ENCODE measurements at regions not wholly inside any gene's neighbourhood (a gene's known extent, or its start where the extent isn't known, plus 50 kb on each side); places are given as distances from the start of the nearest gene placed in this dataset.

GRCh38 chr1:234536741-234537140 is 57.8 kb upstream of the TARBP1 start:
- no peak overlapping the region for H3K4me3 Mint-ChIP-seq
- no peaks in the 10 kb centered on the region for H3K36me3 Mint-ChIP-seq

GRCh38 chr1:234535763-234536515 is 57.0 kb upstream of the TARBP1 start:
- Histone ChIP-seq H3K27ac (ENCODE audit: low read depth, low read length) (no peak overlapping the region), H3K36me3 (ENCODE audit: control insufficient read depth in 2 of 3, insufficient read depth in 3 of 3, low read length in 3 of 3) (no peaks in the 10 kb centered on the region), H3K4me3 (ENCODE audit: low read length) (no peak overlapping the region), H3K27me3 (ENCODE audit: control insufficient read depth in 2 of 2, insufficient read depth in 2 of 2, low read length in 2 of 2) (no peaks in the 10 kb centered on the region), H3K9me3 (ENCODE audit: control insufficient read depth in 2 of 3, low read length in 3 of 3) (no peaks in the 10 kb centered on the region), H3K4me1 (ENCODE audit: control insufficient read depth in 2 of 2, insufficient read depth in 2 of 2, low read length in 2 of 2) (no peaks in the 10 kb centered on the region)
- Mint-ChIP-seq H3K9me3 (no peaks in the 10 kb centered on the region), H3K4me3 (no peak overlapping the region), H3K27me3 (peaks cover 0 to 6% (median 0%) of the 10 kb centered on the region in 5 donors), H3K36me3 (no peaks in the 10 kb centered on the region), H3K4me1 (peaks cover 0 to 7% (median 0%) of the 10 kb centered on the region in 7 donors), H3K27ac (no peak overlapping the region)
- ATAC-seq, result no peak
- ChIA-PET CTCF (no interaction called here), POLR2A (no interaction called here)
- intact Hi-C loops (cut with micrococcal nuclease), result no loop called here
- no peak for DNase-seq

More at GRCh38 chr1:234536741-234537140, 57.8 kb upstream of the TARBP1 start:
- Histone ChIP-seq H3K4me3 (ENCODE audit: low read length) (no peak overlapping the region), H3K9me3 (ENCODE audit: control insufficient read depth in 2 of 3, low read length in 3 of 3) (no peaks in the 10 kb centered on the region), H3K27me3 (ENCODE audit: control insufficient read depth in 2 of 2, insufficient read depth in 2 of 2, low read length in 2 of 2) (no peaks in the 10 kb centered on the region), H3K4me1 (ENCODE audit: control insufficient read depth in 2 of 2, insufficient read depth in 2 of 2, low read length in 2 of 2) (no peaks in the 10 kb centered on the region), H3K27ac (ENCODE audit: low read depth, low read length) (no peak overlapping the region), H3K36me3 (ENCODE audit: control insufficient read depth in 2 of 3, insufficient read depth in 3 of 3, low read length in 3 of 3) (no peaks in the 10 kb centered on the region)
- Mint-ChIP-seq H3K9me3 (no peaks in the 10 kb centered on the region), H3K4me1 (peaks cover 0 to 7% (median 0%) of the 10 kb centered on the region in 7 donors), H3K27me3 (peaks cover 0 to 6% (median 0%) of the 10 kb centered on the region in 5 donors), H3K27ac (no peak overlapping the region)
- DNase-seq (no peak), ATAC-seq (no peak)
- POLR2A ChIA-PET, result no interaction called here
- intact Hi-C loops (cut with micrococcal nuclease), result no loop called here
- CTCF ChIA-PET, result no interaction called here

- Mint-ChIP-seq H3K27ac (no peak overlapping the region), H3K36me3 (no peaks in the 10 kb centered on the region), H3K4me1 (peaks cover 0 to 9% (median 0%) of the 10 kb centered on the region in 7 donors), H3K9me3 (no peaks in the 10 kb centered on the region), H3K4me3 (no peak overlapping the region), H3K27me3 (peaks cover 0 to 6% (median 0%) of the 10 kb centered on the region in 5 donors)
- Histone ChIP-seq H3K27ac (ENCODE audit: low read depth, low read length) (no peak overlapping the region), H3K4me3 (ENCODE audit: low read length) (no peak overlapping the region), H3K36me3 (ENCODE audit: control insufficient read depth in 2 of 3, insufficient read depth in 3 of 3, low read length in 3 of 3) (no peaks in the 10 kb centered on the region), H3K9me3 (ENCODE audit: control insufficient read depth in 2 of 3, low read length in 3 of 3) (no peaks in the 10 kb centered on the region), H3K27me3 (ENCODE audit: control insufficient read depth in 2 of 2, insufficient read depth in 2 of 2, low read length in 2 of 2) (no peaks in the 10 kb centered on the region), H3K4me1 (ENCODE audit: control insufficient read depth in 2 of 2, insufficient read depth in 2 of 2, low read length in 2 of 2) (no peaks in the 10 kb centered on the region)
- intact Hi-C loops (cut with micrococcal nuclease), result no loop called here
- CTCF ChIA-PET, result no interaction called here
- POLR2A ChIA-PET, result no interaction called here
- ATAC-seq (no peak), DNase-seq (no peak)
These were observed 56.2 kb upstream of the TARBP1 start for GRCh38 chr1:234535218-234535617.

- CTCF ChIA-PET, result interaction anchor here (0.6 kb wide), 1 partner anchor 210 kb away, joined by 3 read pairs; no protein-coding TSS in a partner anchor
- ATAC-seq, result no peak
These were observed 55.2 kb upstream of the TARBP1 start for GRCh38 chr1:234533975-234534876.

GRCh38 chr1:234533034-234533891 is 54.3 kb upstream of the TARBP1 start:
- intact Hi-C loops (cut with micrococcal nuclease), result no loop called here
- no peaks in the 10 kb centered on the region for H3K36me3 Mint-ChIP-seq
- H3K9me3 ChIP-seq (ENCODE audit: control insufficient read depth in 2 of 3, low read length in 3 of 3), result no peaks in the 10 kb centered on the region
- peaks cover 0 to 17% (median 0%) of the 10 kb centered on the region in 7 donors for H3K4me1 Mint-ChIP-seq
- no peak overlapping the region for H3K4me3 Mint-ChIP-seq
- peaks cover 0 to 13% (median 6%) of the 10 kb centered on the region in 5 donors for H3K27me3 Mint-ChIP-seq
- ChIA-PET CTCF (no interaction called here), POLR2A (interaction anchor here (1.1 kb wide), 1 partner anchor 11 kb away, joined by 3 read pairs; no protein-coding TSS in a partner anchor)
- DNase-seq (no peak), ATAC-seq (peak; percentile 61)
- H3K27ac ChIP-seq (ENCODE audit: low read depth, low read length), result no peak overlapping the region
- H3K27ac Mint-ChIP-seq, result no peak overlapping the region
- no peaks in the 10 kb centered on the region for H3K27me3 ChIP-seq (ENCODE audit: control insufficient read depth in 2 of 2, insufficient read depth in 2 of 2, low read length in 2 of 2)
- no peaks in the 10 kb centered on the region for H3K4me1 ChIP-seq (ENCODE audit: control insufficient read depth in 2 of 2, insufficient read depth in 2 of 2, low read length in 2 of 2)
- no peaks in the 10 kb centered on the region for H3K9me3 Mint-ChIP-seq
- H3K4me3 ChIP-seq (ENCODE audit: low read length), result no peak overlapping the region
- no peaks in the 10 kb centered on the region for H3K36me3 ChIP-seq (ENCODE audit: control insufficient read depth in 2 of 3, insufficient read depth in 3 of 3, low read length in 3 of 3)

More at GRCh38 chr1:234533975-234534876, 55.2 kb upstream of the TARBP1 start:
- Histone ChIP-seq H3K4me1 (ENCODE audit: control insufficient read depth in 2 of 2, insufficient read depth in 2 of 2, low read length in 2 of 2) (no peaks in the 10 kb centered on the region), H3K36me3 (ENCODE audit: control insufficient read depth in 2 of 3, insufficient read depth in 3 of 3, low read length in 3 of 3) (no peaks in the 10 kb centered on the region), H3K27me3 (ENCODE audit: control insufficient read depth in 2 of 2, insufficient read depth in 2 of 2, low read length in 2 of 2) (no peaks in the 10 kb centered on the region), H3K9me3 (ENCODE audit: control insufficient read depth in 2 of 3, low read length in 3 of 3) (no peaks in the 10 kb centered on the region), H3K27ac (ENCODE audit: low read depth, low read length) (no peak overlapping the region), H3K4me3 (ENCODE audit: low read length) (no peak overlapping the region)
- Mint-ChIP-seq H3K9me3 (no peaks in the 10 kb centered on the region), H3K4me3 (no peak overlapping the region), H3K36me3 (no peaks in the 10 kb centered on the region), H3K27ac (no peak overlapping the region), H3K4me1 (peaks cover 0 to 12% (median 0%) of the 10 kb centered on the region in 7 donors), H3K27me3 (peaks cover 0 to 6% (median 0%) of the 10 kb centered on the region in 5 donors)
- POLR2A ChIA-PET, result no interaction called here
- intact Hi-C loops (cut with micrococcal nuclease), result no loop called here
- DNase-seq, result no peak

- no peaks in the 10 kb centered on the region for H3K36me3 ChIP-seq (ENCODE audit: control insufficient read depth in 2 of 3, insufficient read depth in 3 of 3, low read length in 3 of 3)
- no peak overlapping the region for H3K27ac ChIP-seq (ENCODE audit: low read depth, low read length)
- intact Hi-C loops (cut with micrococcal nuclease), result no loop called here
- no peak overlapping the region for H3K4me3 Mint-ChIP-seq
- H3K27ac Mint-ChIP-seq, result no peak overlapping the region
- DNase-seq, result no peak
- H3K4me1 ChIP-seq (ENCODE audit: control insufficient read depth in 2 of 2, insufficient read depth in 2 of 2, low read length in 2 of 2), result no peaks in the 10 kb centered on the region
- H3K36me3 Mint-ChIP-seq, result no peaks in the 10 kb centered on the region
- ChIA-PET CTCF (no interaction called here), POLR2A (interaction anchor here (1.1 kb wide), 1 partner anchor 11 kb away, joined by 3 read pairs; no protein-coding TSS in a partner anchor)
- peaks cover 0 to 17% (median 0%) of the 10 kb centered on the region in 7 donors for H3K4me1 Mint-ChIP-seq
- no peaks in the 10 kb centered on the region for H3K9me3 ChIP-seq (ENCODE audit: control insufficient read depth in 2 of 3, low read length in 3 of 3)
- no peaks in the 10 kb centered on the region for H3K27me3 ChIP-seq (ENCODE audit: control insufficient read depth in 2 of 2, insufficient read depth in 2 of 2, low read length in 2 of 2)
- peak; percentile 72 for ATAC-seq
- H3K27me3 Mint-ChIP-seq, result peaks cover 0 to 13% (median 6%) of the 10 kb centered on the region in 5 donors
- H3K9me3 Mint-ChIP-seq, result no peaks in the 10 kb centered on the region
- no peak overlapping the region for H3K4me3 ChIP-seq (ENCODE audit: low read length)
These were observed 53.5 kb upstream of the TARBP1 start for GRCh38 chr1:234532503-234532922.
